ENCODE measurements at regions not wholly inside any gene's neighbourhood (a gene's known extent, or its start where the extent isn't known, plus 50 kb on each side); places are given as distances from the start of the nearest gene placed in this dataset.

GRCh38 chr5:104305602-104306001, 743.0 kb upstream of the NUDT12 start:
- TF ChIP-seq POLR2AphosphoS5 (IDR thresholded peaks at IDR 0.05): no peak
- TF ChIP-seq POLR2A (IDR thresholded peaks at IDR 0.05): no peak
- TF ChIP-seq CTCF (IDR thresholded peaks at IDR 0.05): no peak
- Histone ChIP-seq H3K4me3 (no peak overlapping the region), H3K27me3 (replicated peaks; ENCODE audit: insufficient read depth) (no peaks in the 10 kb centered on the region), H3K36me3 (no peaks in the 10 kb centered on the region), H3K27ac (no peak overlapping the region), H3K4me1 (replicated peaks) (no peaks in the 10 kb centered on the region), H3K9me3 (no peaks in the 10 kb centered on the region)
- DNase-seq (ENCODE audit: low spot score): no peak
- intact Hi-C loops (cut with DNase I): no loop called here
- 90% methylated on average over 1 of the region's 1 CpG for WGBS

GRCh38 chr5:104299998-104300706, 737.6 kb upstream of the NUDT12 start:
- no peaks in the 10 kb centered on the region for H3K36me3 ChIP-seq
- DNase-seq (ENCODE audit: low spot score): no peak
- no peak overlapping the region for H3K4me3 ChIP-seq
- H3K27me3 ChIP-seq (replicated peaks; ENCODE audit: insufficient read depth): no peaks in the 10 kb centered on the region
- H3K9me3 ChIP-seq: no peaks in the 10 kb centered on the region
- H3K4me1 ChIP-seq (replicated peaks): no peaks in the 10 kb centered on the region
- H3K27ac ChIP-seq: no peak overlapping the region
- TF ChIP-seq POLR2A (IDR thresholded peaks at IDR 0.05) (no peak), CTCF (IDR thresholded peaks at IDR 0.05) (no peak)
- intact Hi-C loops (cut with DNase I): no loop called here
- WGBS: 88% methylated on average over 7 of the region's 7 CpGs

- intact Hi-C loops (cut with DNase I): no loop called here
- Histone ChIP-seq H3K27me3 (replicated peaks; ENCODE audit: insufficient read depth) (no peaks in the 10 kb centered on the region), H3K4me1 (replicated peaks) (no peaks in the 10 kb centered on the region), H3K36me3 (no peaks in the 10 kb centered on the region), H3K27ac (no peak overlapping the region), H3K9me3 (no peaks in the 10 kb centered on the region), H3K4me3 (no peak overlapping the region)
- WGBS: 95% methylated on average over 5 of the region's 5 CpGs
- no peak for TF ChIP-seq POLR2A (IDR thresholded peaks at IDR 0.05)
- no peak for TF ChIP-seq CTCF (IDR thresholded peaks at IDR 0.05)
- no peak for TF ChIP-seq POLR2AphosphoS5 (IDR thresholded peaks at IDR 0.05)
- DNase-seq (ENCODE audit: low spot score): no peak
These were observed 735.9 kb upstream of the NUDT12 start for GRCh38 chr5:104298518-104298917.

- Histone ChIP-seq H3K4me1 (replicated peaks) (no peaks in the 10 kb centered on the region), H3K27ac (no peak overlapping the region), H3K27me3 (replicated peaks; ENCODE audit: insufficient read depth) (no peaks in the 10 kb centered on the region), H3K4me3 (no peak overlapping the region), H3K36me3 (no peaks in the 10 kb centered on the region), H3K9me3 (no peaks in the 10 kb centered on the region)
- 32% methylated on average over 1 of the region's 1 CpG for whole genome bisulfite sequencing
- no peak for DNase-seq (ENCODE audit: low spot score)
- intact Hi-C loops (cut with DNase I): no loop called here
- TF ChIP-seq POLR2A (IDR thresholded peaks at IDR 0.05): no peak
- no peak for TF ChIP-seq POLR2AphosphoS5 (IDR thresholded peaks at IDR 0.05)
- no peak for TF ChIP-seq CTCF (IDR thresholded peaks at IDR 0.05)
These were observed 734.5 kb upstream of the NUDT12 start for GRCh38 chr5:104297076-104297475.

GRCh38 chr5:104295991-104296390, 733.4 kb upstream of the NUDT12 start:
- H3K4me3 ChIP-seq: no peak overlapping the region
- intact Hi-C loops (cut with DNase I): no loop called here
- H3K36me3 ChIP-seq: no peaks in the 10 kb centered on the region
- H3K9me3 ChIP-seq: no peaks in the 10 kb centered on the region
- H3K27ac ChIP-seq: no peak overlapping the region
- WGBS: 73% methylated on average over 1 of the region's 1 CpG
- no peaks in the 10 kb centered on the region for H3K4me1 ChIP-seq (replicated peaks)
- DNase-seq (ENCODE audit: low spot score): no peak
- TF ChIP-seq CTCF (IDR thresholded peaks at IDR 0.05): no peak
- TF ChIP-seq POLR2AphosphoS5 (IDR thresholded peaks at IDR 0.05): no peak
- no peak for TF ChIP-seq POLR2A (IDR thresholded peaks at IDR 0.05)
- H3K27me3 ChIP-seq (replicated peaks; ENCODE audit: insufficient read depth): no peaks in the 10 kb centered on the region
